SK-N-MC (cell line): ENCODE measurements at regions not wholly inside any gene's neighbourhood (a gene's known extent, or its start where the extent isn't known, plus 50 kb on each side); places are given as distances from the start of the nearest gene placed in this dataset.

ENCODE experiments used
- EZH2 ChIP-seq: fragments of 200-600 bp; sonication (generic); IDR thresholded peaks from one replicate; pipeline ENCODE4 v1.6.1; 2017; ENCODE audit warnings: antibody characterized with exemption
- POLR2AphosphoS5 ChIP-seq: IDR thresholded peaks from 2 replicates; pipeline ENCODE4 v1.6.1; 2012; ENCODE audit warnings: mild to moderate bottlenecking, low read depth, low read length, borderline replicate concordance

GRCh38 chr5:6202149-6202967 is 176.0 kb downstream of the MED10 start:
- TF ChIP-seq EZH2 (no peak), POLR2AphosphoS5 (no peak)
